ENCODE measurements at regions not wholly inside any gene's neighbourhood (a gene's known extent, or its start where the extent isn't known, plus 50 kb on each side); places are given as distances from the start of the nearest gene placed in this dataset.

- TF ChIP-seq CTCF (IDR thresholded peaks at IDR 0.05) (no peak), POLR2A (IDR thresholded peaks at IDR 0.05) (no peak), EP300 (IDR thresholded peaks at IDR 0.05) (no peak), POLR2AphosphoS5 (IDR thresholded peaks at IDR 0.05) (no peak)
Observed at GRCh38 chr16:62829607-62830006, 793.4 kb upstream of the CDH8 start.
